ENCODE measurements at regions not wholly inside any gene's neighbourhood (a gene's known extent, or its start where the extent isn't known, plus 50 kb on each side); places are given as distances from the start of the nearest gene placed in this dataset.

DNA sequence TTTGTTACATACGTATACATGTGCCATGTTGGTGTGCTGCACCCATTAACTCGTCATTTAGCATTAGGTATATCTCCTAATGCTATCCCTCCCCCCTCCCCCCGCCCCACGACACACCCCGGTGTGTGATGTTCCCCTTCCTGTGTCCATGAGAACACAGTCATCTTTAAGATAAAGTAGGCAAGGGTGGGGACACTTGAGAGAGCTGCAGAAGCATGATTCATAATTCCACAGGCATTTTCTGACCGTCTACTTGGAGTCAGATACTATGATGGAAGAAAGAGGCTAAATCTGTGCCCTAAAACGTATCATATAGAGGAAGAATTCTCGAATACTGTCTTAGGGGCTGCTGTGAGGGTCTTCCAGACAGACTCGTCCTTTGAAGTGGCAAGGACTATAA lies 145.9 kb upstream of the VASH1 start:
- Histone ChIP-seq H3K27me3 (ENCODE audit: insufficient read depth, poor library complexity, severe bottlenecking) (no peaks in the 10 kb centered on the region), H3K27ac (replicated peaks) (no peak overlapping the region), H3K4me3 (replicated peaks; ENCODE audit: insufficient read depth, low read length) (no peak overlapping the region)
- DNase-seq (ENCODE audit: low read depth in 1 of 2, low spot score in 1 of 2): no peak
- TF ChIP-seq, protein P1, sequence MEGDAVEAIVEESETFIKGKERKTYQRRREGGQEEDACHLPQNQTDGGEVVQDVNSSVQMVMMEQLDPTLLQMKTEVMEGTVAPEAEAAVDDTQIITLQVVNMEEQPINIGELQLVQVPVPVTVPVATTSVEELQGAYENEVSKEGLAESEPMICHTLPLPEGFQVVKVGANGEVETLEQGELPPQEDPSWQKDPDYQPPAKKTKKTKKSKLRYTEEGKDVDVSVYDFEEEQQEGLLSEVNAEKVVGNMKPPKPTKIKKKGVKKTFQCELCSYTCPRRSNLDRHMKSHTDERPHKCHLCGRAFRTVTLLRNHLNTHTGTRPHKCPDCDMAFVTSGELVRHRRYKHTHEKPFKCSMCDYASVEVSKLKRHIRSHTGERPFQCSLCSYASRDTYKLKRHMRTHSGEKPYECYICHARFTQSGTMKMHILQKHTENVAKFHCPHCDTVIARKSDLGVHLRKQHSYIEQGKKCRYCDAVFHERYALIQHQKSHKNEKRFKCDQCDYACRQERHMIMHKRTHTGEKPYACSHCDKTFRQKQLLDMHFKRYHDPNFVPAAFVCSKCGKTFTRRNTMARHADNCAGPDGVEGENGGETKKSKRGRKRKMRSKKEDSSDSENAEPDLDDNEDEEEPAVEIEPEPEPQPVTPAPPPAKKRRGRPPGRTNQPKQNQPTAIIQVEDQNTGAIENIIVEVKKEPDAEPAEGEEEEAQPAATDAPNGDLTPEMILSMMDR (IDR thresholded peaks at IDR 0.05; ENCODE audit: insufficient read depth, low read length): no peak
- TF ChIP-seq, protein P2, sequence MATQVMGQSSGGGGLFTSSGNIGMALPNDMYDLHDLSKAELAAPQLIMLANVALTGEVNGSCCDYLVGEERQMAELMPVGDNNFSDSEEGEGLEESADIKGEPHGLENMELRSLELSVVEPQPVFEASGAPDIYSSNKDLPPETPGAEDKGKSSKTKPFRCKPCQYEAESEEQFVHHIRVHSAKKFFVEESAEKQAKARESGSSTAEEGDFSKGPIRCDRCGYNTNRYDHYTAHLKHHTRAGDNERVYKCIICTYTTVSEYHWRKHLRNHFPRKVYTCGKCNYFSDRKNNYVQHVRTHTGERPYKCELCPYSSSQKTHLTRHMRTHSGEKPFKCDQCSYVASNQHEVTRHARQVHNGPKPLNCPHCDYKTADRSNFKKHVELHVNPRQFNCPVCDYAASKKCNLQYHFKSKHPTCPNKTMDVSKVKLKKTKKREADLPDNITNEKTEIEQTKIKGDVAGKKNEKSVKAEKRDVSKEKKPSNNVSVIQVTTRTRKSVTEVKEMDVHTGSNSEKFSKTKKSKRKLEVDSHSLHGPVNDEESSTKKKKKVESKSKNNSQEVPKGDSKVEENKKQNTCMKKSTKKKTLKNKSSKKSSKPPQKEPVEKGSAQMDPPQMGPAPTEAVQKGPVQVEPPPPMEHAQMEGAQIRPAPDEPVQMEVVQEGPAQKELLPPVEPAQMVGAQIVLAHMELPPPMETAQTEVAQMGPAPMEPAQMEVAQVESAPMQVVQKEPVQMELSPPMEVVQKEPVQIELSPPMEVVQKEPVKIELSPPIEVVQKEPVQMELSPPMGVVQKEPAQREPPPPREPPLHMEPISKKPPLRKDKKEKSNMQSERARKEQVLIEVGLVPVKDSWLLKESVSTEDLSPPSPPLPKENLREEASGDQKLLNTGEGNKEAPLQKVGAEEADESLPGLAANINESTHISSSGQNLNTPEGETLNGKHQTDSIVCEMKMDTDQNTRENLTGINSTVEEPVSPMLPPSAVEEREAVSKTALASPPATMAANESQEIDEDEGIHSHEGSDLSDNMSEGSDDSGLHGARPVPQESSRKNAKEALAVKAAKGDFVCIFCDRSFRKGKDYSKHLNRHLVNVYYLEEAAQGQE (IDR thresholded peaks at IDR 0.05; ENCODE audit: insufficient replicate concordance, low read depth): no peak

DNA sequence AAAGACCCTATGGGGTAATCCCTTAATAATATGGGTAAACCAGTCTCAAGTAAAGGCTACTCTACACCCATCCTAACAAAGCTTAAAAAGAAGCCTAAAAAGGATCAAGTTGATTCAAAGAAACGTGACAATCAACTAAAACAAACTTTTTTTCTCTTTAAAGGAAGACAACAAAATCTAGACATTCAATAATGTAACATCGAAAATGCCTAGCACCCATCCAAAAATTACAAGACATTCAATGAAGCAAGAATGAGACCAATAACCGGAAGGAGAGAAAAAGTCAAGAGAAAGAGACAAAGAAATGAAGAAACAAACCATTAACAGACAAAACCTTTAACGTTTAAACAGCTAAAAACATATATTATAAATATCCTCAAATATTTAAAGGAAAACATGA lies 143.8 kb upstream of the VASH1 start:
- Histone ChIP-seq H3K4me3 (replicated peaks; ENCODE audit: insufficient read depth, low read length) (no peak overlapping the region), H3K27ac (replicated peaks) (no peak overlapping the region), H3K27me3 (ENCODE audit: insufficient read depth, poor library complexity, severe bottlenecking) (no peaks in the 10 kb centered on the region)
- TF ChIP-seq, protein P1 (IDR thresholded peaks at IDR 0.05; ENCODE audit: insufficient read depth, low read length): no peak
- TF ChIP-seq POLR2AphosphoS5 (IDR thresholded peaks at IDR 0.05; ENCODE audit: low read depth): no peak
- TF ChIP-seq, protein P2 (IDR thresholded peaks at IDR 0.05; ENCODE audit: insufficient replicate concordance, low read depth): no peak
- no peak for TF ChIP-seq SPI1 (IDR thresholded peaks at IDR 0.05; ENCODE audit: borderline replicate concordance, low read depth)
- TF ChIP-seq GABPA (IDR thresholded peaks at IDR 0.05; ENCODE audit: low read depth): no peak
- no peak for DNase-seq (ENCODE audit: low read depth in 1 of 2, low spot score in 1 of 2)

DNA sequence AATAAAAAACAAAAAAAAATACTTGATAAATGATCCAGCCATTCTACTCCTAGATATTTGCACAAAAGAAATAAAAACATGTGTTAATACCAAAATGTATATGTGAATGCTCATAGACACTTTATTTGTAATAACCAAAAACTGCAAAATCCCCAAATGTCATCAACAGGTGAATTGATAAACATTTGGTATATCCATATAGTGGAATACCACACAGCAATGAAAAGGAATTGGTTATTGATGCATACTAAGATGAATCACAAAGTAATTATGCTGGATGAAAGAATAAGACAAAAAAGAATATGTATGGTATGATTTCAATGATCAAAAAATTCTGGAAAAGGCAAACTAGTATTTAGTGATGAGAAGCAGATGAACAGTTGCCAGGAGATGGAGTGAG lies 124.7 kb upstream of the VASH1 start:
- Histone ChIP-seq H3K27ac (replicated peaks) (no peak overlapping the region), H3K27me3 (ENCODE audit: insufficient read depth, poor library complexity, severe bottlenecking) (no peaks in the 10 kb centered on the region), H3K4me3 (replicated peaks; ENCODE audit: insufficient read depth, low read length) (no peak overlapping the region)
- TF ChIP-seq, protein P2 (IDR thresholded peaks at IDR 0.05; ENCODE audit: insufficient replicate concordance, low read depth): no peak
- TF ChIP-seq, protein P1 (IDR thresholded peaks at IDR 0.05; ENCODE audit: insufficient read depth, low read length): no peak
- TF ChIP-seq SPI1 (IDR thresholded peaks at IDR 0.05; ENCODE audit: borderline replicate concordance, low read depth): no peak
- DNase-seq (ENCODE audit: low read depth in 1 of 2, low spot score in 1 of 2): no peak

Data from HL-60 (cell line).